Left ventricle myocardium inferior (tissue), 1 donor: ENCODE measurements at regions not wholly inside any gene's neighbourhood (a gene's known extent, or its start where the extent isn't known, plus 50 kb on each side); places are given as distances from the start of the nearest gene placed in this dataset.

ENCODE experiments used
- DNase-seq: peaks from one replicate; pipeline ENCODE4 v3.0.0-alpha.2; 2020
- H3K27ac ChIP-seq: fragments of 200-600 bp; replicated peaks from 2 replicates; pipeline ENCODE4 v1.8.0; 2021
- H3K27me3 ChIP-seq: fragments of 200-600 bp; 2 replicates; pipeline ENCODE4 v1.8.0; 2021; ENCODE audit warnings: low read depth
- H3K36me3 ChIP-seq: fragments of 200-600 bp; 2 replicates; pipeline ENCODE4 v1.8.0; 2021
- H3K4me1 ChIP-seq: fragments of 200-600 bp; 2 replicates; pipeline ENCODE4 v1.8.0; 2021
- H3K4me3 ChIP-seq: fragments of 200-600 bp; 2 replicates; pipeline ENCODE4 v1.8.0; 2021; ENCODE audit warnings: mild to moderate bottlenecking, moderate library complexity
- H3K9me3 ChIP-seq: fragments of 200-600 bp; replicated peaks from 2 replicates; pipeline ENCODE4 v1.8.0; 2021
- CTCF ChIP-seq: fragments of 200-600 bp; IDR thresholded peaks from 2 replicates; pipeline ENCODE4 v1.8.0; 2021; ENCODE audit warnings: antibody characterized with exemption, mild to moderate bottlenecking, borderline replicate concordance
- intact Hi-C: fragments of 100-400 bp; cut with micrococcal nuclease; formaldehyde crosslinking; loops from one replicate; pipeline ENCODE4 v1.11.0; 2022
- donor health status: DM: no; HTN: yes; CAD: no; lungs with severe emphysema.

GRCh38 chr6:159445351-159445750, 247.7 kb downstream of the SOD2 start:
- H3K4me1 ChIP-seq: no peaks in the 10 kb centered on the region
- H3K4me3 ChIP-seq: no peak overlapping the region
- no peaks in the 10 kb centered on the region for H3K9me3 ChIP-seq
- intact Hi-C loops: no loop called here
- H3K36me3 ChIP-seq: no peaks in the 10 kb centered on the region
- H3K27me3 ChIP-seq: peaks cover 76% of the 10 kb centered on the region
- no peak for DNase-seq
- H3K27ac ChIP-seq: no peak overlapping the region
- TF ChIP-seq CTCF: no peak

GRCh38 chr6:159444056-159444760, 248.8 kb downstream of the SOD2 start:
- TF ChIP-seq CTCF: no peak
- H3K9me3 ChIP-seq: no peaks in the 10 kb centered on the region
- peaks cover 83% of the 10 kb centered on the region for H3K27me3 ChIP-seq
- H3K4me1 ChIP-seq: no peaks in the 10 kb centered on the region
- intact Hi-C loops: no loop called here
- no peaks in the 10 kb centered on the region for H3K36me3 ChIP-seq
- no peak overlapping the region for H3K27ac ChIP-seq
- no peak overlapping the region for H3K4me3 ChIP-seq
- no peak for DNase-seq

GRCh38 chr6:159443417-159443920, 249.6 kb downstream of the SOD2 start:
- H3K27ac ChIP-seq: no peak overlapping the region
- intact Hi-C loops: no loop called here

GRCh38 chr6:159441704-159441981, 251.4 kb downstream of the SOD2 start:
- Histone ChIP-seq H3K36me3 (no peaks in the 10 kb centered on the region), H3K4me3 (no peak overlapping the region), H3K27me3 (peaks cover 65% of the 10 kb centered on the region), H3K27ac (no peak overlapping the region), H3K9me3 (no peaks in the 10 kb centered on the region), H3K4me1 (no peaks in the 10 kb centered on the region)
- intact Hi-C loops: no loop called here
- TF ChIP-seq CTCF: no peak
- no peak for DNase-seq

More at GRCh38 chr6:159443417-159443920, 249.6 kb downstream of the SOD2 start:
- no peak for TF ChIP-seq CTCF
- no peak for DNase-seq
- no peaks in the 10 kb centered on the region for H3K4me1 ChIP-seq
- H3K9me3 ChIP-seq: no peaks in the 10 kb centered on the region
- H3K36me3 ChIP-seq: no peaks in the 10 kb centered on the region
- H3K4me3 ChIP-seq: no peak overlapping the region
- peaks cover 77% of the 10 kb centered on the region for H3K27me3 ChIP-seq

- Histone ChIP-seq H3K9me3 (no peaks in the 10 kb centered on the region), H3K4me1 (no peaks in the 10 kb centered on the region), H3K4me3 (no peak overlapping the region), H3K36me3 (no peaks in the 10 kb centered on the region), H3K27ac (no peak overlapping the region), H3K27me3 (peaks cover 65% of the 10 kb centered on the region)
- no peak for DNase-seq
- intact Hi-C loops: no loop called here
- TF ChIP-seq CTCF: no peak
Measured at GRCh38 chr6:159440911-159441703, 251.9 kb downstream of the SOD2 start.
